Fibroblast of the aortic adventitia (primary cell): ENCODE measurements at regions not wholly inside any gene's neighbourhood (a gene's known extent, or its start where the extent isn't known, plus 50 kb on each side); places are given as distances from the start of the nearest gene placed in this dataset.

Experiments
- DNase-seq: peaks from one replicate; pipeline ENCODE4 v3.0.0-alpha.2; 2010; ENCODE audit warnings: low read depth
- H3K4me3 ChIP-seq: 2 replicates; pipeline ENCODE4 v1.5.1; 2011; ENCODE audit warnings: low read depth, mild to moderate bottlenecking, control low read depth, low read length, moderate library complexity
- CTCF ChIP-seq: IDR thresholded peaks from 2 replicates; pipeline ENCODE4 v1.5.1; 2011; ENCODE audit warnings: mild to moderate bottlenecking, low read length, control low read depth, inconsistent platforms; ENCODE audit not compliant: insufficient read depth

GRCh38 chr12:76637807-76638206 lies 78.2 kb upstream of the OSBPL8 start:
- DNase-seq, result peak; percentile 7
- TF ChIP-seq CTCF, result no peak
- H3K4me3 ChIP-seq, result no peak overlapping the region

GRCh38 chr12:76639646-76640045 lies 80.1 kb upstream of the OSBPL8 start:
- DNase-seq, result no peak
- no peak overlapping the region for H3K4me3 ChIP-seq
- no peak for TF ChIP-seq CTCF

GRCh38 chr12:76641073-76641472 lies 81.5 kb upstream of the OSBPL8 start:
- no peak for TF ChIP-seq CTCF
- no peak overlapping the region for H3K4me3 ChIP-seq
- no peak for DNase-seq

GRCh38 chr12:76641961-76642360 lies 82.4 kb upstream of the OSBPL8 start:
- no peak overlapping the region for H3K4me3 ChIP-seq
- TF ChIP-seq CTCF, result no peak
- DNase-seq, result no peak

- H3K4me3 ChIP-seq, result no peak overlapping the region
- TF ChIP-seq CTCF, result no peak
- DNase-seq, result peak; percentile 10
Observed at GRCh38 chr12:76643438-76643837, 83.9 kb upstream of the OSBPL8 start.

GRCh38 chr12:76644950-76645349 lies 85.4 kb upstream of the OSBPL8 start:
- no peak overlapping the region for H3K4me3 ChIP-seq
- no peak for DNase-seq
- TF ChIP-seq CTCF, result no peak

GRCh38 chr12:76645934-76646333 lies 86.4 kb upstream of the OSBPL8 start:
- no peak for DNase-seq
- no peak for TF ChIP-seq CTCF
- no peak overlapping the region for H3K4me3 ChIP-seq
